Brain microvascular endothelial cell (primary cell): ENCODE measurements at regions not wholly inside any gene's neighbourhood (a gene's known extent, or its start where the extent isn't known, plus 50 kb on each side); places are given as distances from the start of the nearest gene placed in this dataset.
"Not testable (repeated sequence)": the region's sequence is repeated elsewhere in the genome, so short reads cannot be mapped to it uniquely, and the experiment has no call there.

Experiments used
- DNase-seq: peaks from one replicate; pipeline ENCODE4 v3.0.0-alpha.2; 2020
- H3K27ac ChIP-seq: fragments of 250-450 bp; sonication (Bioruptor Pico); 2 replicates; pipeline ENCODE4 v1.5.1; 2020; ENCODE audit warnings: mild to moderate bottlenecking, moderate library complexity
- H3K27me3 ChIP-seq: fragments of 250-450 bp; sonication (Bioruptor Pico); replicated peaks from 2 replicates; pipeline ENCODE4 v1.5.1; 2020; ENCODE audit warnings: mild to moderate bottlenecking
- H3K36me3 ChIP-seq: fragments of 250-450 bp; sonication (Bioruptor Pico); replicated peaks from 2 replicates; pipeline ENCODE4 v1.5.1; 2020; ENCODE audit warnings: mild to moderate bottlenecking
- H3K4me3 ChIP-seq: 2 replicates; pipeline ENCODE4 v1.5.1; 2011; ENCODE audit warnings: low read depth, mild to moderate bottlenecking, control low read depth, low read length, moderate library complexity
- in situ Hi-C: cut with HindIII; loops from 2 replicates; pipeline ENCODE4 v1.10.0; 2017; ENCODE audit warnings: low sequenced_read_pairs, low pct_ligation_motif_present
- TF ChIP-seq, protein P1 (sequence below): IDR thresholded peaks from 2 replicates; pipeline ENCODE4 v1.5.1; 2011; ENCODE audit warnings: low read depth, mild to moderate bottlenecking, moderate library complexity, low read length, control low read depth, inconsistent platforms; ENCODE audit errors: missing control alignments

DNA sequence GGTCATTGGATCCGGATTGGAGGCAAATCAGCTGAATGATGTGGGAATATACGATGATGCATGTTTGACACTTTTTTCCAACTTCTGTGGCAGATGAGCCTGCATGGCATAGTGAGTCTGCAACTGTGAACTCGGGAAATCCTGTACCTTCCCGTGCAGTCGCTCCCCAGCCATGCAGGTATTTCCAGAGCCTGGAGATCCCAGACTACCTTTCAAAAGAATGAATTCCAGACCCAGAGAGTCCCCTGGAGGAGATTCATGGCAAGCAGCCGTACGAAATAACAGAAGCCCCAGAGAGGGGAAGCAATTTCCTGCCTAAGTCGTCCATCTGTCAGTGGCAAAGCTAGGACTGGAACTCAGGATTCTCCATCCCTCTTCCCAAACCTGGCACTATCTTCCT, 75.7 kb upstream of the FAM20A start:
- H3K27ac ChIP-seq: no peak overlapping the region
- no peak overlapping the region for H3K4me3 ChIP-seq
- H3K27me3 ChIP-seq: no peaks in the 10 kb centered on the region
- H3K36me3 ChIP-seq: no peaks in the 10 kb centered on the region
- in situ Hi-C loops: no loop called here
- DNase-seq: no peak
- TF ChIP-seq, protein P1, sequence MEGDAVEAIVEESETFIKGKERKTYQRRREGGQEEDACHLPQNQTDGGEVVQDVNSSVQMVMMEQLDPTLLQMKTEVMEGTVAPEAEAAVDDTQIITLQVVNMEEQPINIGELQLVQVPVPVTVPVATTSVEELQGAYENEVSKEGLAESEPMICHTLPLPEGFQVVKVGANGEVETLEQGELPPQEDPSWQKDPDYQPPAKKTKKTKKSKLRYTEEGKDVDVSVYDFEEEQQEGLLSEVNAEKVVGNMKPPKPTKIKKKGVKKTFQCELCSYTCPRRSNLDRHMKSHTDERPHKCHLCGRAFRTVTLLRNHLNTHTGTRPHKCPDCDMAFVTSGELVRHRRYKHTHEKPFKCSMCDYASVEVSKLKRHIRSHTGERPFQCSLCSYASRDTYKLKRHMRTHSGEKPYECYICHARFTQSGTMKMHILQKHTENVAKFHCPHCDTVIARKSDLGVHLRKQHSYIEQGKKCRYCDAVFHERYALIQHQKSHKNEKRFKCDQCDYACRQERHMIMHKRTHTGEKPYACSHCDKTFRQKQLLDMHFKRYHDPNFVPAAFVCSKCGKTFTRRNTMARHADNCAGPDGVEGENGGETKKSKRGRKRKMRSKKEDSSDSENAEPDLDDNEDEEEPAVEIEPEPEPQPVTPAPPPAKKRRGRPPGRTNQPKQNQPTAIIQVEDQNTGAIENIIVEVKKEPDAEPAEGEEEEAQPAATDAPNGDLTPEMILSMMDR: no peak

DNA sequence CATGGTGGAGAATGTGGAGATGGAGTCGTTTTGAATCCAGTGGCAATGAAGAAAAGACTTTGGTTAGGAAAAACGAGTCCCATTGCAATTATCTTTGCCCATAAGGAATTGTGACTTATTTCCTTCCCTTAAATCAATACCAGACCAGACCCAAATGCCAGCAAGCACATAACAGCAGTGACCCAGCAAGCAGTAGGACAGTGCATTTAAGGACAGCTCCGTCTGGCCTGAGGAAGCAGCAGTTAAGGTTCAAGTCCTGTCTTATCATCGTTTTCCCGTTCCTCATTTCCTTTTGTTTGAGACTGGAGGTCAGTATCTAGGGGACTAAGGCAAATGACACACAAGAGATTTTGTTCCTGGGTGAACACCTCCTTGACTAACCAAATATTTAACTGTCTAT, 74.6 kb upstream of the FAM20A start:
- DNase-seq: no peak
- H3K27ac ChIP-seq: no peak overlapping the region
- TF ChIP-seq, protein P1: no peak
- in situ Hi-C loops: no loop called here
- no peak overlapping the region for H3K4me3 ChIP-seq
- H3K27me3 ChIP-seq: no peaks in the 10 kb centered on the region
- no peaks in the 10 kb centered on the region for H3K36me3 ChIP-seq

DNA sequence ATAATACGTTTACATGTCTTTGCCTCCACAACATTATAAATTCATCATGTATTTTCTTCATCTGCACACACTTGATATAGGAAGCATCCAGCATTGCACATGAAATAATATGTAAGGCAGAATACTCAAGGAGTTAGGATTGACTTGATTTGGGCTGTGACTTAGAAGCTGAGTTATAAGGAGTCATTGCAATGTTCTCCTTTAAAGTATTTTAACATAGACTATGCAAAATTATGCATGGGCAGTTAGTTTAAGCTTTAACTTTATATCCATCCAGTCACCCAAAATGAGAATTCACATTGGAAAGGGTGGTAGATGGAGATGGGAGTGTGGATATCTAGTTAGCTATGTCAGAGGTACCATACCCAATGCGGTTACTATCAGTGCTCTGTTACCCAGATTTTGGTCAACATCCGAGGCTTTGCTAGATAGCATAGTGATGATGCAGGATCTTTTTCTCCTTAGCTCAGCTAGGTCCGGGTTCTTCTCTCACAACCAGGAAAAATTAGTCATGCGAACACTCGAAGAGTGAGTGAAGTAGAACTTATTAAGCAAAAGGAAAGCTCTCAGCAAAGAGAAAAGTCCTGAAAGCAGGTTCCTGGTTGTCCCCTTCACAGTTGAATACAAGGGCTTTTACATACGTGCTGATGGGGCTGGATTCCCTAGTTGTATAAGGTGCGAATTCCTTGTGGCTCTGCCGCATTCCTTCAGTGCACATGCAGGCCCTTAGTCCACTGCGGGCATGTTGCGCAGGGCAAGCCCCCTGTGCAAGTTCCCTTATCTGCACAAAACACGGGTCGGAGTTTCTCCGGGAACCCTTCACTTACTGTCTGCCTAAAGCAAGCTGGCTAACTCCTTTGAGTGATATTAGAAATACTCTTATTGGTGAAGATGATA, 73.1 kb upstream of the FAM20A start:
- TF ChIP-seq, protein P1: no peak
- H3K27ac ChIP-seq: no peak overlapping the region
- no peak overlapping the region for H3K4me3 ChIP-seq
- H3K27me3 ChIP-seq: no peaks in the 10 kb centered on the region
- in situ Hi-C loops: no loop called here
- DNase-seq: no peak
- no peaks in the 10 kb centered on the region for H3K36me3 ChIP-seq

DNA sequence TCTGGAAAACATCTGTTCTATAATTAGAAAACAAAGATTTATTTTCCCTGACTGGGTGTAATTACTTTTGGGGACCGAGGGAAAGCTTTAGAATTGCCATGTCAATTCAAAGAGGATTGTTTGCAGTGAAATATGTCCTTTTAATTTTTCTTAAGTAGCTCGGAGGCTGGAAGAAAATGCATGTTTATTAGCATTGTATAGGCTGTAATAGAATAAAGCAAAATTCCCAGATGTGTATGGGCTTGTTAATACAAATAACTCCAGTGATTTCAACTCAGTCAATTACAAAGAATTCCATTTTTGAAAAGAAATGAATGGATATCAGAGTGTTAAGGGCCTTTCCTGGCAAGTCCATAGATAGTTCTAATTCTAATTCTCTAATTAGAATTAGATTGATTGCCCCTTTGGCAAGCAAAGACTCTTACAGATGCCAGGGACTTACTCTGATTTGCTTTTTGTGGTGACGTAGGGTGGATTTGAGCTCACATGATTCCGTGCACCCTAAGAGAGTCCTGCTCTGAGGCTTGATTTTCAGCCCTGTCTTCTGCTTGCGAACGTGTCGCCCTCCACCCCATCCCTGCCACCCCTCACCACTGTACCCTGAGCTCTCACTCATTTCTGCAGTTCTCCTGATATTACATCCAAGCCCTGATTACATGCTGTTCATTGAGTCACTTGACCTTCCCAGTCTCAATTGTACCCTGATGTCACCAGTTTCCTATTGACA, 70.0 kb upstream of the FAM20A start:
- Histone ChIP-seq H3K36me3 (no peaks in the 10 kb centered on the region), H3K27me3 (no peaks in the 10 kb centered on the region), H3K4me3 (no peak overlapping the region), H3K27ac (no peak overlapping the region)
- DNase-seq: no peak
- TF ChIP-seq, protein P1: no peak
- in situ Hi-C loops: no loop called here

DNA sequence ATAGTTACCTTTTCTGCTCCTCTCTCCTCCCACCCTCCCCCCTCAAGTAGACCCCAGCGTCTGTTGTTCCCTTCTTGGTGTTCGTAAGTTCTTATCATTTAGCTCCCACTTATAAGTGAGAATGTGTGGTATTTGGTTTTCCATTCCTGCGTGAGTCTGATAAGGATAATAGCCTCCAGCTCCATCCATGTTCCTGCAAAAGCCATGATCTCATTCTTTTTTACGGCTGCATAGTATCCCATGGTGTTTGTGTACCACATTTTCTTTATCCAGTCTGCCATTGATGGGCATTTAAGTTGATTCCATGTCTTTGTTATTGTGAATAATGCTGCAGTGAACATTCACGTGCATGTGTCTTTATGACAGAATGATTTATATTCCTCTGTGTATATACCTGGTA, 65.3 kb upstream of the FAM20A start:
- H3K36me3 ChIP-seq, in situ Hi-C loops: not testable (repeated sequence)

DNA sequence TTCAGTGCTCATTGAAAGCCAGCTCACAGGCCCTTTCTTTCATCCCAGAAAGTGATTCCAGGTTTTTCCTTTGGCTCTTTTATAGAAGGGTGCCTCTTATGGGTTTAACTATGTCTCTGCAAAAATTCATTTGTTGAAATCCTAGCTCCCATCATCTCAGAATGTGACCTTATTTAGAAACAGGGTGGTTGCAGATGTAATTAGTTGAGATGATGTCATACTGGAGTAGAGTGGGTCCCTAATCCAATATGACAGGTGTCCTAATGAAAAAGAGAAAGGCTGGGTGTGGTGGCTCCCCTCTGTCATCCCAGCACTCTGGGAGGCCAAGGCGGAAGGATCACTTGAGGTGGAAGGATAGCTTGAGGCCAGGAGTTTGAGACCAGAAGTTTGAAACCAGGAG, 64.2 kb upstream of the FAM20A start:
- no peaks in the 10 kb centered on the region for H3K27me3 ChIP-seq
- TF ChIP-seq, protein P1: no peak
- H3K4me3 ChIP-seq: no peak overlapping the region
- no peak for DNase-seq
- in situ Hi-C loops: no loop called here
- H3K27ac ChIP-seq: no peak overlapping the region
- H3K36me3 ChIP-seq: no peaks in the 10 kb centered on the region

More for the DNA sequence above, 65.3 kb upstream of the FAM20A start:
- H3K27ac ChIP-seq, H3K27me3 ChIP-seq, H3K4me3 ChIP-seq, DNase-seq: not testable (repeated sequence)
